ENCODE measurements at regions not wholly inside any gene's neighbourhood (a gene's known extent, or its start where the extent isn't known, plus 50 kb on each side); places are given as distances from the start of the nearest gene placed in this dataset.

GRCh38 chr18:5618047-5618688, 74.4 kb upstream of the EPB41L3 start:
- H3K9me3 Mint-ChIP-seq = no peaks in the 10 kb centered on the region
- DNase-seq = no peak
- CTCF ChIA-PET = no interaction called here

GRCh38 chr18:5611221-5611620, 67.4 kb upstream of the EPB41L3 start:
- Mint-ChIP-seq H3K4me1 (no peaks in the 10 kb centered on the region), H3K4me3 (no peak overlapping the region), H3K9me3 (no peaks in the 10 kb centered on the region), H3K27me3 (peaks cover 5% of the 10 kb centered on the region), H3K36me3 (no peaks in the 10 kb centered on the region), H3K27ac (no peak overlapping the region)
- CTCF ChIA-PET = no interaction called here
- DNase-seq = no peak

More at GRCh38 chr18:5618047-5618688, 74.4 kb upstream of the EPB41L3 start:
- Mint-ChIP-seq H3K27me3 (peaks cover 5% of the 10 kb centered on the region), H3K27ac (no peak overlapping the region), H3K4me1 (no peaks in the 10 kb centered on the region), H3K36me3 (no peaks in the 10 kb centered on the region), H3K4me3 (no peak overlapping the region)

GRCh38 chr18:5608846-5609245, 65.0 kb upstream of the EPB41L3 start:
- CTCF ChIA-PET = no interaction called here
- Mint-ChIP-seq H3K4me1 (no peaks in the 10 kb centered on the region), H3K27me3 (no peaks in the 10 kb centered on the region), H3K27ac (no peak overlapping the region), H3K4me3 (no peak overlapping the region), H3K9me3 (no peaks in the 10 kb centered on the region), H3K36me3 (no peaks in the 10 kb centered on the region)
- no peak for DNase-seq

- Mint-ChIP-seq H3K27me3 (no peaks in the 10 kb centered on the region), H3K4me1 (no peaks in the 10 kb centered on the region), H3K36me3 (no peaks in the 10 kb centered on the region), H3K4me3 (no peak overlapping the region), H3K9me3 (no peaks in the 10 kb centered on the region), H3K27ac (no peak overlapping the region)
- CTCF ChIA-PET = no interaction called here
- no peak for DNase-seq
Measured at GRCh38 chr18:5606951-5607350, 63.2 kb upstream of the EPB41L3 start.

- no peak overlapping the region for H3K4me3 Mint-ChIP-seq
- no peaks in the 10 kb centered on the region for H3K36me3 Mint-ChIP-seq
- no peak for DNase-seq
- H3K4me1 Mint-ChIP-seq = no peaks in the 10 kb centered on the region
- CTCF ChIA-PET = no interaction called here
- H3K27me3 Mint-ChIP-seq = no peaks in the 10 kb centered on the region
- no peaks in the 10 kb centered on the region for H3K9me3 Mint-ChIP-seq
- H3K27ac Mint-ChIP-seq = no peak overlapping the region
Measured at GRCh38 chr18:5604778-5605177, 61.0 kb upstream of the EPB41L3 start.

- CTCF ChIA-PET = no interaction called here
- Mint-ChIP-seq H3K9me3 (no peaks in the 10 kb centered on the region), H3K27ac (no peak overlapping the region), H3K4me3 (no peak overlapping the region), H3K4me1 (no peaks in the 10 kb centered on the region), H3K27me3 (no peaks in the 10 kb centered on the region), H3K36me3 (no peaks in the 10 kb centered on the region)
- DNase-seq = no peak
Measured at GRCh38 chr18:5603153-5603552, 59.4 kb upstream of the EPB41L3 start.

GRCh38 chr18:5601188-5601624, 57.4 kb upstream of the EPB41L3 start:
- no peaks in the 10 kb centered on the region for H3K4me1 Mint-ChIP-seq
- H3K27ac Mint-ChIP-seq = no peak overlapping the region
- H3K27me3 Mint-ChIP-seq = peaks cover 5% of the 10 kb centered on the region
- CTCF ChIA-PET = no interaction called here
- no peaks in the 10 kb centered on the region for H3K36me3 Mint-ChIP-seq
- DNase-seq = no peak
- H3K4me3 Mint-ChIP-seq = no peak overlapping the region
- H3K9me3 Mint-ChIP-seq = no peaks in the 10 kb centered on the region

GRCh38 chr18:5600378-5601071, 56.7 kb upstream of the EPB41L3 start:
- Mint-ChIP-seq H3K4me1 (no peaks in the 10 kb centered on the region), H3K27me3 (peaks cover 5% of the 10 kb centered on the region), H3K4me3 (no peak overlapping the region), H3K9me3 (no peaks in the 10 kb centered on the region), H3K36me3 (no peaks in the 10 kb centered on the region), H3K27ac (no peak overlapping the region)
- DNase-seq = no peak
- CTCF ChIA-PET = no interaction called here

GRCh38 chr18:5596585-5596984, 52.8 kb upstream of the EPB41L3 start:
- H3K4me3 Mint-ChIP-seq = no peak overlapping the region
- peaks cover 2% of the 10 kb centered on the region for H3K9me3 Mint-ChIP-seq

More at GRCh38 chr18:5596585-5596984, 52.8 kb upstream of the EPB41L3 start:
- Mint-ChIP-seq H3K36me3 (no peaks in the 10 kb centered on the region), H3K27ac (no peak overlapping the region), H3K27me3 (peaks cover 5% of the 10 kb centered on the region), H3K4me1 (no peaks in the 10 kb centered on the region)
- CTCF ChIA-PET = no interaction called here
- DNase-seq = no peak
